ENCODE measurements at regions not wholly inside any gene's neighbourhood (a gene's known extent, or its start where the extent isn't known, plus 50 kb on each side); places are given as distances from the start of the nearest gene placed in this dataset.

GRCh38 chr3:40988468-40988867, 210.8 kb upstream of the CTNNB1 start:
- no peaks in the 10 kb centered on the region for H3K36me3 ChIP-seq (replicated peaks; ENCODE audit: insufficient read depth, low read depth)
- H3K27me3 ChIP-seq: no peaks in the 10 kb centered on the region
- H3K79me2 ChIP-seq: no peaks in the 10 kb centered on the region
- TF ChIP-seq EZH2 (IDR thresholded peaks at IDR 0.05; ENCODE audit: borderline replicate concordance) (no peak), EZH2phosphoT487 (IDR thresholded peaks at IDR 0.05; ENCODE audit: low read depth, severe bottlenecking, unreplicated experiment) (no peak), CTCF (IDR thresholded peaks at IDR 0.05; ENCODE audit: poor library complexity) (no peak)
- H3K9me3 ChIP-seq (ENCODE audit: low read depth): no peaks in the 10 kb centered on the region
- WGBS (ENCODE audit: low lambda C conversion rate, missing lambda C conversion rate): 95% methylated on average over 1 of the region's 1 CpG
- H4K20me1 ChIP-seq (ENCODE audit: insufficient read depth, poor library complexity, severe bottlenecking): no peaks in the 10 kb centered on the region
- no peaks in the 10 kb centered on the region for H3K9me2 ChIP-seq (replicated peaks; ENCODE audit: insufficient read depth)
- H2AFZ ChIP-seq: no peak overlapping the region
- H3K27ac ChIP-seq: no peak overlapping the region
- H3K4me1 ChIP-seq (ENCODE audit: insufficient read depth): no peaks in the 10 kb centered on the region
- no peak overlapping the region for H3K4me2 ChIP-seq
- no peak overlapping the region for H3K4me3 ChIP-seq
- DNase-seq (ENCODE audit: low spot score): no peak

DNA sequence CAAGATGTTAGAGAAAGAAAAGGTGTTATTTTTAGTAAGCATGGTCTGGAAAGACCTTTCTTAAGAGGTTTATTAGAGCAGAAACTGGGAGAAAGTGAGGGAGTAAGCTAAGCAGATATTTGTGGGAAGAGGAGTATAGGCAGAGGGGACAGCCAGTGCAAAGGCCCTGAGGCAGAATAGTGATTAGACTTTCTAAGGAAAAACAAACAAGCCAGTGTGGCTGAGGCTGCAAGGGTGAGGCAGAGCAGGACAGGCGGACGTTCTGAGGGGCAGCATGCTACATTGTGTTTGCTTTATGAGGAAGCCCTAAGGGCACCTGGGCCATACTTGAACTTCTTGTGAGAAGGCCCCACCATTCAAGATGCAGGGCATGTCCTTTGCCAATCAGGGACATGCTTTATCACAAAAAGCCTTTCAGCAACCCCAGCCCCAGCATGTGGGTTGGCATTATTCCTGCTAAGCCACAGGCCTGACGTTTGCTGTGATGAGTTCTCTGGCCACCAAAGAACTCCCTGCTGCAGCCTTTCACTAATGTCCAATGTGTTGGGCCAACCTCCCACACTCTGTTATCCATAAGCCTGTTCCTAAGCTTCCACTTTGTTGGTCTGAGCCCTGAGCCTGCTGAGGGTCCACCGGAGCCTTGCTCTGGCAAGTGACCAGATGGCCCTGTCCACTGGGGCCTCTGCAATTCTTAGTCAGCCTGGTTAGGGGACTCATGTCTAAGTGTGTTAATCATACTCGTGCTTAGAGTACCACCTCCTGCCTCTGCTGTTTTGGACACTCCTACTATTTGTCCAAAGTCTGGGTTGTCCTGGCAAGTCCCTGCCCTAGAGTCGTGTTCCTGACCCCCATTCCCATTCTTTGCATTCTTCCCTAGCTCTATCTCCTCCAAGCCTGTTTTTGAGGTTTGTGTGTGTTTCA, 209.9 kb upstream of the CTNNB1 start:
- Histone ChIP-seq H3K36me3 (replicated peaks; ENCODE audit: insufficient read depth, low read depth) (no peaks in the 10 kb centered on the region), H3K27ac (no peak overlapping the region), H3K4me1 (ENCODE audit: insufficient read depth) (no peaks in the 10 kb centered on the region), H3K4me2 (no peak overlapping the region), H3K9me2 (replicated peaks; ENCODE audit: insufficient read depth) (no peaks in the 10 kb centered on the region), H2AFZ (no peak overlapping the region), H3K4me3 (no peak overlapping the region), H4K20me1 (ENCODE audit: insufficient read depth, poor library complexity, severe bottlenecking) (no peaks in the 10 kb centered on the region), H3K9me3 (ENCODE audit: low read depth) (no peaks in the 10 kb centered on the region), H3K79me2 (no peaks in the 10 kb centered on the region), H3K27me3 (no peaks in the 10 kb centered on the region)
- 60% methylated on average over 6 of the region's 6 CpGs for WGBS (ENCODE audit: low lambda C conversion rate, missing lambda C conversion rate)
- no peak for DNase-seq (ENCODE audit: low spot score)
- TF ChIP-seq EZH2 (IDR thresholded peaks at IDR 0.05; ENCODE audit: borderline replicate concordance): no peak
- TF ChIP-seq EZH2phosphoT487 (IDR thresholded peaks at IDR 0.05; ENCODE audit: low read depth, severe bottlenecking, unreplicated experiment): no peak
- no peak for TF ChIP-seq CTCF (IDR thresholded peaks at IDR 0.05; ENCODE audit: poor library complexity)

DNA sequence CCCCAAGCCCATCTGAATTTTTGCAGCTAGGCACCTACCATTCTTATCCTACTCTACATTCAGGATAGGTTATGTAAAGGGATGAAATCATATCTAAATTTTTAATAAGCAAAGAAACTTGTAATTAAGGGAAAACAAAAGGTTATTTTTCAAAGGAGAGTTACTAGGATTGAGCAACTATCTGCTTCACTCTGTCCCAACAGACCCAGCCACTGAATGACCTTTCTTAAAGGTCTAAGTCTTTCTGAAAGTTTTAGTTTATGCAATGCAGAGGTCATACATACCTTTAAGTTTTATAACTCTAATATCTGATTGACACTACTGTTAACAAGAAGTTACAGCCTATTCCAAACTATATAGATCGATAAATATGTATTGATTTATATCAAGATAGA, 209.2 kb upstream of the CTNNB1 start:
- H3K79me2 ChIP-seq: no peaks in the 10 kb centered on the region
- H3K36me3 ChIP-seq (replicated peaks; ENCODE audit: insufficient read depth, low read depth): no peaks in the 10 kb centered on the region
- H3K27ac ChIP-seq: no peak overlapping the region
- DNase-seq (ENCODE audit: low spot score): no peak
- H3K4me2 ChIP-seq: no peak overlapping the region
- no peak for TF ChIP-seq EZH2 (IDR thresholded peaks at IDR 0.05; ENCODE audit: borderline replicate concordance)
- no peak for TF ChIP-seq EZH2phosphoT487 (IDR thresholded peaks at IDR 0.05; ENCODE audit: low read depth, severe bottlenecking, unreplicated experiment)
- no peak for TF ChIP-seq CTCF (IDR thresholded peaks at IDR 0.05; ENCODE audit: poor library complexity)
- H3K4me1 ChIP-seq (ENCODE audit: insufficient read depth): no peaks in the 10 kb centered on the region
- H3K9me3 ChIP-seq (ENCODE audit: low read depth): no peaks in the 10 kb centered on the region
- WGBS (ENCODE audit: low lambda C conversion rate, missing lambda C conversion rate): 97% methylated on average over 1 of the region's 1 CpG
- no peak overlapping the region for H2AFZ ChIP-seq
- H3K4me3 ChIP-seq: no peak overlapping the region
- H3K9me2 ChIP-seq (replicated peaks; ENCODE audit: insufficient read depth): no peaks in the 10 kb centered on the region
- no peaks in the 10 kb centered on the region for H4K20me1 ChIP-seq (ENCODE audit: insufficient read depth, poor library complexity, severe bottlenecking)
- no peaks in the 10 kb centered on the region for H3K27me3 ChIP-seq

All from hepatocyte (in vitro differentiated cells).